BJ (cell line): ENCODE measurements at regions not wholly inside any gene's neighbourhood (a gene's known extent, or its start where the extent isn't known, plus 50 kb on each side); places are given as distances from the start of the nearest gene placed in this dataset.
"Not testable (repeated sequence)": the region's sequence is repeated elsewhere in the genome, so short reads cannot be mapped to it uniquely, and the experiment has no call there.

Experiments used
- CTCF ChIA-PET: fragments of 350-600 bp; formaldehyde crosslinking; extraction: SDS; loops from one replicate; lab custom pipeline; 2021; ENCODE audit warnings: antibody characterized with exemption, inconsistent platforms; lab: Yijun Ruan, JAX
- POLR2A ChIA-PET: fragments of 300-600 bp; sonication (Branson Sonifier 250); formaldehyde crosslinking; extraction: SDS; loops from one replicate; lab custom pipeline; 2021; ENCODE audit warnings: antibody characterized with exemption; lab: Charles Lee
- DNase-seq: peaks from one replicate; pipeline ENCODE4 v3.0.0-alpha.2; 2011; ENCODE audit warnings: low read depth
- H3K27me3 ChIP-seq: 2 replicates; pipeline ENCODE4 v1.6.0; 2011; ENCODE audit warnings: low read length; ENCODE audit not compliant: control insufficient read depth, insufficient read depth
- H3K36me3 ChIP-seq: 2 replicates; pipeline ENCODE4 v1.5.1; 2011; ENCODE audit warnings: low read length; ENCODE audit not compliant: control insufficient read depth, insufficient read depth
- H3K4me3 ChIP-seq: 2 replicates; pipeline ENCODE4 v1.5.1; 2011; ENCODE audit warnings: low read depth, mild to moderate bottlenecking, control low read depth, low read length
- CTCF ChIP-seq: IDR thresholded peaks from 2 replicates; pipeline ENCODE4 v1.5.1; 2011; ENCODE audit warnings: low read depth, mild to moderate bottlenecking, control low read depth, inconsistent platforms, low read length, moderate library complexity; ENCODE audit not compliant: insufficient read depth

- no peak for DNase-seq
- ChIA-PET POLR2A (no interaction called here), CTCF (no interaction called here)
- H3K4me3 ChIP-seq: no peak overlapping the region
- H3K27me3 ChIP-seq: no peaks in the 10 kb centered on the region
- no peaks in the 10 kb centered on the region for H3K36me3 ChIP-seq
- TF ChIP-seq CTCF: no peak
Observed at GRCh38 chr3:153397794-153398193, 235.8 kb downstream of the RAP2B start.

GRCh38 chr3:153399636-153400035 lies 237.6 kb downstream of the RAP2B start:
- no peak overlapping the region for H3K4me3 ChIP-seq
- H3K27me3 ChIP-seq: no peaks in the 10 kb centered on the region
- POLR2A ChIA-PET: no interaction called here
- no peak for TF ChIP-seq CTCF
- CTCF ChIA-PET: interaction anchor here (0.6 kb wide), 2 partner anchors 21 to 50 kb away, joined by 3 read pairs; no protein-coding TSS in a partner anchor
- no peak for DNase-seq
- H3K36me3 ChIP-seq: no peaks in the 10 kb centered on the region

- DNase-seq: no peak
- no peak overlapping the region for H3K4me3 ChIP-seq
- CTCF ChIA-PET: no interaction called here
Observed at GRCh38 chr3:153400641-153401040, 238.6 kb downstream of the RAP2B start.

GRCh38 chr3:153404157-153404556 lies 242.1 kb downstream of the RAP2B start:
- no peak overlapping the region for H3K4me3 ChIP-seq
- no peaks in the 10 kb centered on the region for H3K36me3 ChIP-seq
- CTCF ChIA-PET: no interaction called here
- POLR2A ChIA-PET: no interaction called here
- TF ChIP-seq CTCF: no peak
- no peak for DNase-seq
- H3K27me3 ChIP-seq: no peaks in the 10 kb centered on the region

More at GRCh38 chr3:153400641-153401040, 238.6 kb downstream of the RAP2B start:
- POLR2A ChIA-PET: no interaction called here
- no peak for TF ChIP-seq CTCF
- no peaks in the 10 kb centered on the region for H3K27me3 ChIP-seq
- H3K36me3 ChIP-seq: no peaks in the 10 kb centered on the region

- H3K36me3 ChIP-seq, H3K4me3 ChIP-seq, CTCF ChIA-PET, DNase-seq, H3K27me3 ChIP-seq, POLR2A ChIA-PET: not testable (repeated sequence)
Observed at GRCh38 chr3:153405320-153405719, 243.3 kb downstream of the RAP2B start.

GRCh38 chr3:153410517-153410916 lies 248.5 kb downstream of the RAP2B start:
- ChIA-PET POLR2A (no interaction called here), CTCF (interaction anchor here (1.3 kb wide), 1 partner anchor 10 kb away, joined by 3 read pairs; no protein-coding TSS in a partner anchor)
- no peak for TF ChIP-seq CTCF
- H3K4me3 ChIP-seq: no peak overlapping the region
- H3K27me3 ChIP-seq: no peaks in the 10 kb centered on the region
- no peak for DNase-seq
- H3K36me3 ChIP-seq: no peaks in the 10 kb centered on the region
